ENCODE measurements at regions not wholly inside any gene's neighbourhood (a gene's known extent, or its start where the extent isn't known, plus 50 kb on each side); places are given as distances from the start of the nearest gene placed in this dataset.
"Not testable (repeated sequence)": the region's sequence is repeated elsewhere in the genome, so short reads cannot be mapped to it uniquely, and the experiment has no call there.

GRCh38 chr7:85341973-85342372 lies 155.1 kb upstream of the SEMA3D start:
- DNase-seq (ENCODE audit: low read depth), result no peak
- H3K4me3 ChIP-seq (ENCODE audit: control insufficient read depth, low read depth, low read length), result no peak overlapping the region
- no peak for TF ChIP-seq CTCF (IDR thresholded peaks at IDR 0.05; ENCODE audit: control insufficient read depth, insufficient read depth, low read depth, low read length, missing control alignments)

GRCh38 chr7:85341121-85341520 lies 154.3 kb upstream of the SEMA3D start:
- DNase-seq (ENCODE audit: low read depth), result no peak
- no peak for TF ChIP-seq CTCF (IDR thresholded peaks at IDR 0.05; ENCODE audit: control insufficient read depth, insufficient read depth, low read depth, low read length, missing control alignments)

GRCh38 chr7:85336086-85336485 lies 149.2 kb upstream of the SEMA3D start:
- no peak overlapping the region for H3K4me3 ChIP-seq (ENCODE audit: control insufficient read depth, low read depth, low read length)
- no peak for DNase-seq (ENCODE audit: low read depth)
- no peak for TF ChIP-seq CTCF (IDR thresholded peaks at IDR 0.05; ENCODE audit: control insufficient read depth, insufficient read depth, low read depth, low read length, missing control alignments)

More at GRCh38 chr7:85341121-85341520, 154.3 kb upstream of the SEMA3D start:
- no peak overlapping the region for H3K4me3 ChIP-seq (ENCODE audit: control insufficient read depth, low read depth, low read length)

GRCh38 chr7:85335113-85335512 lies 148.3 kb upstream of the SEMA3D start:
- H3K4me3 ChIP-seq (ENCODE audit: control insufficient read depth, low read depth, low read length), result not testable (repeated sequence)

GRCh38 chr7:85328456-85328998 lies 141.7 kb upstream of the SEMA3D start:
- no peak for TF ChIP-seq CTCF (IDR thresholded peaks at IDR 0.05; ENCODE audit: control insufficient read depth, insufficient read depth, low read depth, low read length, missing control alignments)
- no peak for DNase-seq (ENCODE audit: low read depth)
- H3K4me3 ChIP-seq (ENCODE audit: control insufficient read depth, low read depth, low read length), result no peak overlapping the region

More at GRCh38 chr7:85335113-85335512, 148.3 kb upstream of the SEMA3D start:
- not testable (repeated sequence) for DNase-seq (ENCODE audit: low read depth)

- DNase-seq (ENCODE audit: low read depth), result no peak
- H3K4me3 ChIP-seq (ENCODE audit: control insufficient read depth, low read depth, low read length), result no peak overlapping the region
- TF ChIP-seq CTCF (IDR thresholded peaks at IDR 0.05; ENCODE audit: control insufficient read depth, insufficient read depth, low read depth, low read length, missing control alignments), result no peak
Measured at GRCh38 chr7:85324145-85324799, 137.4 kb upstream of the SEMA3D start.

- no peak overlapping the region for H3K4me3 ChIP-seq (ENCODE audit: control insufficient read depth, low read depth, low read length)
- no peak for TF ChIP-seq CTCF (IDR thresholded peaks at IDR 0.05; ENCODE audit: control insufficient read depth, insufficient read depth, low read depth, low read length, missing control alignments)
- no peak for DNase-seq (ENCODE audit: low read depth)
Measured at GRCh38 chr7:85322252-85322651, 135.4 kb upstream of the SEMA3D start.
